HEK293T (cell line): ENCODE measurements at regions not wholly inside any gene's neighbourhood (a gene's known extent, or its start where the extent isn't known, plus 50 kb on each side); places are given as distances from the start of the nearest gene placed in this dataset.

Source experiments
- BHLHE40 ChIP-seq: fragments of 450-650 bp; IDR thresholded peaks from 2 replicates; pipeline ENCODE4 v1.6.1; 2016; ENCODE audit warnings: mild to moderate bottlenecking, moderate library complexity, borderline replicate concordance
- CTBP1 ChIP-seq: fragments of 450-650 bp; IDR thresholded peaks from 2 replicates; pipeline ENCODE4 v1.6.1; 2016; ENCODE audit warnings: borderline replicate concordance
- HDGF ChIP-seq: fragments of 450-650 bp; IDR thresholded peaks from 2 replicates; pipeline ENCODE4 v1.6.1; 2017; ENCODE audit warnings: antibody characterized with exemption, borderline replicate concordance
- TF ChIP-seq, protein P1 (sequence below): fragments of 450-650 bp; IDR thresholded peaks from 2 replicates; pipeline ENCODE4 v1.6.1; 2016

DNA sequence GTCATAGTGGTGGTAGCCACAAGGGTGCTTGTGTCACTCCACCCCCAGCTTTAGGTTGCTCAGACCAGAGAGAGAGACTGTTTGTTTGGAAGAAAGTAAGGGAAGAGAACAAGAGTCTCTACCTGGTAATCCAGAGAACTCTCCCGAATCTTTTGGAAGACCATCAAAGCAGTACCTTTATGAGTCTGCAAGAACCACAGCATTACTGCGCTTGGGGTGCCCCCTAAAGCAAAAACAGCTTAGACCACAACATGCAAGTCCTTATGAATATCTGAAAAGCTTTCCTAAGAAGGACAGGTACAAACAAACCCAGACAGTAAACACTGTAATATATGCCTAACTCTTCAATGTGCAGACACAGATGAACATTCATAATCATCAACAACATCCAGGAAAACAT is 1398.6 kb upstream of the C9orf72 start:
- TF ChIP-seq HDGF: no peak
- no peak for TF ChIP-seq BHLHE40
- TF ChIP-seq CTBP1: no peak
- TF ChIP-seq, protein P1, sequence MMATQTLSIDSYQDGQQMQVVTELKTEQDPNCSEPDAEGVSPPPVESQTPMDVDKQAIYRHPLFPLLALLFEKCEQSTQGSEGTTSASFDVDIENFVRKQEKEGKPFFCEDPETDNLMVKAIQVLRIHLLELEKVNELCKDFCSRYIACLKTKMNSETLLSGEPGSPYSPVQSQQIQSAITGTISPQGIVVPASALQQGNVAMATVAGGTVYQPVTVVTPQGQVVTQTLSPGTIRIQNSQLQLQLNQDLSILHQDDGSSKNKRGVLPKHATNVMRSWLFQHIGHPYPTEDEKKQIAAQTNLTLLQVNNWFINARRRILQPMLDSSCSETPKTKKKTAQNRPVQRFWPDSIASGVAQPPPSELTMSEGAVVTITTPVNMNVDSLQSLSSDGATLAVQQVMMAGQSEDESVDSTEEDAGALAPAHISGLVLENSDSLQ: no peak
